ENCODE measurements at regions not wholly inside any gene's neighbourhood (a gene's known extent, or its start where the extent isn't known, plus 50 kb on each side); places are given as distances from the start of the nearest gene placed in this dataset.

- H3K27ac ChIP-seq (ENCODE audit: low read length): no peak overlapping the region
- ATAC-seq (no peak), DNase-seq (no peak)
- BruUV-seq (replicated peaks): no TSS peak
- H4K20me1 ChIP-seq (ENCODE audit: low read length): no peaks in the 10 kb centered on the region
- no peak overlapping the region for H3K4me3 ChIP-seq (ENCODE audit: low read length)
- intact Hi-C loops (cut with micrococcal nuclease): no loop called here
- H3K36me3 ChIP-seq (ENCODE audit: low read depth, low read length): no peaks in the 10 kb centered on the region
- H3K4me1 ChIP-seq (ENCODE audit: insufficient read depth, low read length): no peaks in the 10 kb centered on the region
- H3F3A ChIP-seq (ENCODE audit: low read length, unreplicated experiment): no peaks in the 10 kb centered on the region
- ChIA-PET POLR2A (ENCODE audit: unreplicated experiment) (no interaction called here), CTCF (no interaction called here)
- no peak for TF ChIP-seq CTCF (conservative IDR thresholded peaks at IDR 0.05; ENCODE audit: low read depth, low read length)
- TF ChIP-seq EZH2phosphoT487 (IDR thresholded peaks at IDR 0.05; ENCODE audit: borderline replicate concordance, low read length): no peak
- no peak for TF ChIP-seq EZH2 (IDR thresholded peaks at IDR 0.05; ENCODE audit: low read length, unreplicated experiment)
- no peaks in the 10 kb centered on the region for H3K27me3 ChIP-seq (ENCODE audit: low read length)
- H3K79me2 ChIP-seq (ENCODE audit: low read length): no peaks in the 10 kb centered on the region
- H3K9me2 ChIP-seq (replicated peaks; ENCODE audit: low read length): no peaks in the 10 kb centered on the region
- H3K9me3 ChIP-seq (ENCODE audit: low read length): no peaks in the 10 kb centered on the region
- no peak overlapping the region for H3K4me2 ChIP-seq (ENCODE audit: low read length)
- H3K9ac ChIP-seq (ENCODE audit: low read length): no peak overlapping the region
- no peak overlapping the region for H2AFZ ChIP-seq (ENCODE audit: low read length)
Measured at GRCh38 chr13:109403012-109403421, 383.4 kb downstream of the IRS2 start.

GRCh38 chr13:109401891-109402290 lies 384.5 kb downstream of the IRS2 start:
- Histone ChIP-seq H3K36me3 (ENCODE audit: low read depth, low read length) (no peaks in the 10 kb centered on the region), H2AFZ (ENCODE audit: low read length) (no peak overlapping the region), H3K27ac (ENCODE audit: low read length) (no peak overlapping the region), H3K9me3 (ENCODE audit: low read length) (no peaks in the 10 kb centered on the region), H3K4me3 (ENCODE audit: low read length) (no peak overlapping the region), H3K4me2 (ENCODE audit: low read length) (no peak overlapping the region), H3K9ac (ENCODE audit: low read length) (no peak overlapping the region), H3K79me2 (ENCODE audit: low read length) (no peaks in the 10 kb centered on the region), H3K4me1 (ENCODE audit: insufficient read depth, low read length) (no peaks in the 10 kb centered on the region), H4K20me1 (ENCODE audit: low read length) (no peaks in the 10 kb centered on the region), H3K9me2 (replicated peaks; ENCODE audit: low read length) (no peaks in the 10 kb centered on the region), H3K27me3 (ENCODE audit: low read length) (no peaks in the 10 kb centered on the region), H3F3A (ENCODE audit: low read length, unreplicated experiment) (no peaks in the 10 kb centered on the region)
- DNase-seq (no peak), ATAC-seq (no peak)
- TF ChIP-seq EZH2phosphoT487 (IDR thresholded peaks at IDR 0.05; ENCODE audit: borderline replicate concordance, low read length) (no peak), EZH2 (IDR thresholded peaks at IDR 0.05; ENCODE audit: low read length, unreplicated experiment) (no peak), CTCF (conservative IDR thresholded peaks at IDR 0.05; ENCODE audit: low read depth, low read length) (no peak)
- no TSS peak for BruUV-seq (replicated peaks)
- POLR2A ChIA-PET (ENCODE audit: unreplicated experiment): no interaction called here
- CTCF ChIA-PET: no interaction called here
- intact Hi-C loops (cut with micrococcal nuclease): no loop called here

GRCh38 chr13:109401307-109401706 lies 385.1 kb downstream of the IRS2 start:
- Histone ChIP-seq H2AFZ (ENCODE audit: low read length) (no peak overlapping the region), H3K4me2 (ENCODE audit: low read length) (no peak overlapping the region), H3K79me2 (ENCODE audit: low read length) (no peaks in the 10 kb centered on the region), H3K9ac (ENCODE audit: low read length) (no peak overlapping the region), H3K27me3 (ENCODE audit: low read length) (no peaks in the 10 kb centered on the region), H3K4me1 (ENCODE audit: insufficient read depth, low read length) (no peaks in the 10 kb centered on the region), H3K9me2 (replicated peaks; ENCODE audit: low read length) (no peaks in the 10 kb centered on the region), H3K27ac (ENCODE audit: low read length) (no peak overlapping the region), H3F3A (ENCODE audit: low read length, unreplicated experiment) (no peaks in the 10 kb centered on the region), H3K9me3 (ENCODE audit: low read length) (no peaks in the 10 kb centered on the region), H3K4me3 (ENCODE audit: low read length) (no peak overlapping the region), H3K36me3 (ENCODE audit: low read depth, low read length) (no peaks in the 10 kb centered on the region), H4K20me1 (ENCODE audit: low read length) (no peaks in the 10 kb centered on the region)
- TF ChIP-seq EZH2phosphoT487 (IDR thresholded peaks at IDR 0.05; ENCODE audit: borderline replicate concordance, low read length) (no peak), EZH2 (IDR thresholded peaks at IDR 0.05; ENCODE audit: low read length, unreplicated experiment) (no peak), CTCF (conservative IDR thresholded peaks at IDR 0.05; ENCODE audit: low read depth, low read length) (no peak)
- BruUV-seq (replicated peaks): no TSS peak
- ATAC-seq: no peak
- intact Hi-C loops (cut with micrococcal nuclease): no loop called here
- POLR2A ChIA-PET (ENCODE audit: unreplicated experiment): no interaction called here
- CTCF ChIA-PET: no interaction called here
- DNase-seq: no peak

Data from PC-3 (cell line).